Kidney (tissue), 13 donors: ENCODE measurements at regions not wholly inside any gene's neighbourhood (a gene's known extent, or its start where the extent isn't known, plus 50 kb on each side); places are given as distances from the start of the nearest gene placed in this dataset.
A peak's percentile ranks its signal among the peaks of the same experiment; 100 is the strongest.

Experiments
- DNase-seq, 5 donors: peaks; one replicate each; pipeline ENCODE4 v3.0.0-alpha.2; 2013 to 2020
- FAIRE-seq: peaks from 2 replicates; lab custom pipeline; 2012; peaks lifted over from hg19 to GRCh38; lab: Jason Lieb, UNC
- H3K27ac ChIP-seq, 2 donors: one replicate each; pipeline ENCODE4 v1.7.0; 2013; ENCODE audit warnings: low read depth in 2 of 2, low read length in 2 of 2, inconsistent platforms in 1 of 2
- H3K27me3 ChIP-seq: one replicate; pipeline ENCODE4 v1.7.1; 2013; ENCODE audit warnings: low read length, inconsistent platforms; ENCODE audit not compliant: control insufficient read depth, insufficient read depth
- H3K36me3 ChIP-seq, 3 donors: one replicate each; pipeline versions ENCODE4 v1.7.0 to v1.7.1; 2013; ENCODE audit warnings: low read length in 3 of 3, control low read depth in 1 of 3, inconsistent platforms in 1 of 3; ENCODE audit not compliant: insufficient read depth in 3 of 3, control insufficient read depth in 2 of 3
- H3K4me1 ChIP-seq, 3 donors: one replicate each; pipeline versions ENCODE4 v1.7.0 to v1.7.1; 2013; ENCODE audit warnings: low read length in 3 of 3, inconsistent platforms in 1 of 3, low read depth in 1 of 3; ENCODE audit not compliant: control insufficient read depth in 2 of 3, insufficient read depth in 2 of 3
- H3K4me3 ChIP-seq, 3 donors: one replicate each; pipeline versions ENCODE4 v1.7.0 to v1.8.1; 2013; ENCODE audit warnings: low read length in 3 of 3, control low read depth in 1 of 3, inconsistent platforms in 1 of 3
- H3K9ac ChIP-seq, 3 donors: one replicate each; pipeline versions ENCODE4 v1.7.0 to v1.7.1; 2013; ENCODE audit warnings: low read length in 3 of 3, control low read depth in 1 of 3, inconsistent platforms in 1 of 3
- H3K9me3 ChIP-seq, 3 donors: one replicate each; pipeline versions ENCODE4 v1.7.0 to v1.7.1; 2013; ENCODE audit warnings: low read length in 3 of 3, control low read depth in 1 of 3, inconsistent platforms in 1 of 3; ENCODE audit not compliant: control insufficient read depth in 2 of 3, insufficient read depth in 1 of 3
- intact Hi-C: fragments of 100-400 bp; cut with DNase I; formaldehyde crosslinking; loops from one replicate; pipeline ENCODE4 v1.11.1; 2022
- TF ChIP-seq, protein P1 (sequence below): IDR thresholded peaks from 3 replicates; pipeline ENCODE4 v1.5.1; 2012; ENCODE audit warnings: mild to moderate bottlenecking, moderate library complexity, borderline replicate concordance; ENCODE audit not compliant: insufficient read depth; ENCODE audit errors: extremely low read depth
- donor health status: control.
- donor health status: control.
- donor health status: control.
- donor health status: control.
- donor health status: control.
- donor health status: DM: yes; HTN: yes; CAD: no.
- donor health status: Normal renal cell carcinoma (clear cell type).

DNA sequence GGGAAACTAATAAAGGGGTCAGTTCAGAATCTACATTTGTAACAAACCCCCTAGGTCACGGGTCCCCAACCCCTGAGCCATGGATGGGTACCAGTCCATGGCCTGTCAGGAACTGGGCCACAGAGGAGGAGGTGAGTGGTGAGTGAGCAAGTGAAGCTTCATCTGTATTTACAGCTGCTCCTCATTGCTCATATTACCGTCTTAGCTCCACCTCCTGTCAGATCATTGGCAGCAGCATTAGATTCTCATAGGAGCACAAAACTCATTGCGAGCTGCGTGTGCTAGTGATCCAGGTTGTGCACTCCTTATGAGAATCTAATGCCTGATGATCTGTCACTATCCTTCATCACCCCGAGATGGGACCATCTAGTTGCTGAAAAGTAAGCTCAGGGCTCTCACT is 88.4 kb upstream of the MPP7 start:
- Histone ChIP-seq H3K36me3 (no peaks in the 10 kb centered on the region), H3K9me3 (no peaks in the 10 kb centered on the region), H3K27me3 (no peaks in the 10 kb centered on the region), H3K27ac (no peak overlapping the region), H3K9ac (no peak overlapping the region), H3K4me1 (no peaks in the 10 kb centered on the region), H3K4me3 (no peak overlapping the region)
- TF ChIP-seq, protein P1, sequence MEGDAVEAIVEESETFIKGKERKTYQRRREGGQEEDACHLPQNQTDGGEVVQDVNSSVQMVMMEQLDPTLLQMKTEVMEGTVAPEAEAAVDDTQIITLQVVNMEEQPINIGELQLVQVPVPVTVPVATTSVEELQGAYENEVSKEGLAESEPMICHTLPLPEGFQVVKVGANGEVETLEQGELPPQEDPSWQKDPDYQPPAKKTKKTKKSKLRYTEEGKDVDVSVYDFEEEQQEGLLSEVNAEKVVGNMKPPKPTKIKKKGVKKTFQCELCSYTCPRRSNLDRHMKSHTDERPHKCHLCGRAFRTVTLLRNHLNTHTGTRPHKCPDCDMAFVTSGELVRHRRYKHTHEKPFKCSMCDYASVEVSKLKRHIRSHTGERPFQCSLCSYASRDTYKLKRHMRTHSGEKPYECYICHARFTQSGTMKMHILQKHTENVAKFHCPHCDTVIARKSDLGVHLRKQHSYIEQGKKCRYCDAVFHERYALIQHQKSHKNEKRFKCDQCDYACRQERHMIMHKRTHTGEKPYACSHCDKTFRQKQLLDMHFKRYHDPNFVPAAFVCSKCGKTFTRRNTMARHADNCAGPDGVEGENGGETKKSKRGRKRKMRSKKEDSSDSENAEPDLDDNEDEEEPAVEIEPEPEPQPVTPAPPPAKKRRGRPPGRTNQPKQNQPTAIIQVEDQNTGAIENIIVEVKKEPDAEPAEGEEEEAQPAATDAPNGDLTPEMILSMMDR: no peak
- FAIRE-seq: no peak
- intact Hi-C loops: no loop called here
- no peak for DNase-seq

DNA sequence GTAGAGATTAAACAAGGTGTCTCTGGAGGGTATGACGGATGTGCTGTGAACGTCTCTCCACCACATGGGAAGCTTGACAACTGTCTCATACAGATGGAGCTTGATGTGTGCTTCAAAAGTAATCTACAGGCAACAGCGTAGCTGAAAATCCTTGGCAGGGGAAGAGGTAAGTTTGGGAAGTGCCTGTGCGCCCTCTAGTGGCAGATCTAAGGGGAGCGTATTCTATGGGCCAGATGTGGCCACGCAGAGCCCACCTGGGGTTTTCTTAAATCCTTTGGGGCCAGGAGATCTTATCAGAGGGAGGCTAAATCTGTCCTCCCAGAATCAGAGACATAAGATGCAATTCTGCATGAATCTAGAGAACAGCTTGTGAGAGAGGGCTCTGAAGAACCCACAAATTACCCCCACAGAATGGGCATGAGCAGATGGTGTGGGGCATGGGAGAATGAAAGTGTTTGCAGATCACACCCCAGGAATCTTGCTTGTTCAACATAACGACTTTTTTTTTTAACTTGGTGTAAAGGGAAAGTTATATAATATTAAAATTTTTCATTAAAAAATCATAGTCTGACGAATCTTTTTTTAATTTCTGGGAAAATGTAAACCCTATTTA is 91.2 kb upstream of the MPP7 start:
- Histone ChIP-seq H3K9ac (no peak overlapping the region), H3K4me1 (no peaks in the 10 kb centered on the region), H3K4me3 (no peak overlapping the region), H3K36me3 (no peaks in the 10 kb centered on the region), H3K27ac (no peak overlapping the region), H3K9me3 (no peaks in the 10 kb centered on the region), H3K27me3 (no peaks in the 10 kb centered on the region)
- DNase-seq: peak in 4 of 5 donors; percentile 59 to 81 (median 76)
- intact Hi-C loops: no loop called here
- FAIRE-seq: no peak
- TF ChIP-seq, protein P1: peak; percentile 77

- Histone ChIP-seq H3K9ac (no peak overlapping the region), H3K4me3 (no peak overlapping the region), H3K4me1 (no peaks in the 10 kb centered on the region), H3K27me3 (no peaks in the 10 kb centered on the region), H3K27ac (no peak overlapping the region), H3K9me3 (no peaks in the 10 kb centered on the region), H3K36me3 (no peaks in the 10 kb centered on the region)
- DNase-seq (no peak), FAIRE-seq (no peak)
- TF ChIP-seq, protein P1: no peak
- intact Hi-C loops: no loop called here
These were observed 93.5 kb upstream of the MPP7 start for GRCh38 chr10:28396331-28396730.

DNA sequence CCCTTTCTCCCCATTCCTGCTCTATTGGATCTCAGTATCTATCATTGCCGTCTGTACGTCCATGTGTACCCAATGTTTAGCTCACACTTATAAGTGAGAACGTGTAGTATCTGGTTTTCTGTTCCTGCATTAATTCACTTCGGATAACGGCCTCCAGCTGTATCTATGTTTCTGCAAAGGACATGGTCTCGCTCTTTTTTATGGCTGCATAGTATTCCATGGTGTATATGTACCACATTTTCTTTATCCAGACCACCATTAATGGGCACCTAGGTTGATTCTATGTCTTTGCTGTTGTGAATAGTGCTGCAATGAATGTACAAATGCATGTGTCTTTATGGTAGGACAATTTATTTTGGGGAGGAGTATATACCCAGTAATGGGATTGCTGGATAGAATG is 94.4 kb upstream of the MPP7 start:
- no peak for FAIRE-seq
- intact Hi-C loops: no loop called here

More for the DNA sequence above, 94.4 kb upstream of the MPP7 start:
- Histone ChIP-seq H3K4me1 (no peaks in the 10 kb centered on the region), H3K9ac (no peak overlapping the region), H3K36me3 (no peaks in the 10 kb centered on the region), H3K9me3 (no peaks in the 10 kb centered on the region), H3K4me3 (no peak overlapping the region), H3K27ac (no peak overlapping the region), H3K27me3 (no peaks in the 10 kb centered on the region)
- TF ChIP-seq, protein P1: no peak
- no peak for DNase-seq
